AG04449 (cell line): ENCODE measurements at regions not wholly inside any gene's neighbourhood (a gene's known extent, or its start where the extent isn't known, plus 50 kb on each side); places are given as distances from the start of the nearest gene placed in this dataset.

Experiments
- CTCF ChIA-PET: fragments of 350-600 bp; formaldehyde crosslinking; extraction: SDS; loops from one replicate; lab custom pipeline; 2021; ENCODE audit warnings: antibody characterized with exemption; lab: Yijun Ruan, JAX
- POLR2A ChIA-PET: fragments of 400-600, 350-600 bp; formaldehyde crosslinking; extraction: SDS; loops from one replicate; lab custom pipeline; 2020; ENCODE audit warnings: antibody characterized with exemption, inconsistent platforms; lab: Yijun Ruan, JAX
- DNase-seq: peaks from one replicate; pipeline ENCODE4 v3.0.0-alpha.2; 2010; ENCODE audit warnings: low read depth, low spot score
- H3K4me3 ChIP-seq: 2 replicates; pipeline ENCODE4 v1.5.1; 2011; ENCODE audit warnings: low read depth, mild to moderate bottlenecking, control low read depth, low read length
- TF ChIP-seq, protein P1 (sequence below): IDR thresholded peaks from one replicate; pipeline ENCODE4 v1.5.1; 2011; ENCODE audit warnings: mild to moderate bottlenecking, moderate library complexity, low read length, control low read depth, inconsistent platforms; ENCODE audit not compliant: insufficient read depth; ENCODE audit errors: missing control alignments

DNA sequence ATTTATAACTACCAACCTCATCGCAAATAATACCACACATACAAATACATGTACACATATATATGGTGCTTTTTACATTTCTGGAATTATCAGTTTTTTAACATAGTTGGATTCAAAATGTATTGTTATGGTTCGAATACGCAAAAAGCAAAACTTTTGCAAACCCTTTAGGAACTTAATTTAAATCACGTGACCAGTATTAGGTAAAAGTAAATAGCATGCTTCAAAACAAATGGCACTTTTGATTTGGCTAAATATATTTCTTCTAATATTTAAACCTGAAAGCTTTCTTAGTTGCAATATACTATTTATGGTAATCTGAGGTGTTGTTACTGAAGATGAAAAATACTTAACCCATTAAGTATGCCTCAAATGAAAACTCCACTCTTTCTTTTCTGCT is 341.4 kb downstream of the C4orf33 start:
- ChIA-PET CTCF (no interaction called here), POLR2A (no interaction called here)
- TF ChIP-seq, protein P1, sequence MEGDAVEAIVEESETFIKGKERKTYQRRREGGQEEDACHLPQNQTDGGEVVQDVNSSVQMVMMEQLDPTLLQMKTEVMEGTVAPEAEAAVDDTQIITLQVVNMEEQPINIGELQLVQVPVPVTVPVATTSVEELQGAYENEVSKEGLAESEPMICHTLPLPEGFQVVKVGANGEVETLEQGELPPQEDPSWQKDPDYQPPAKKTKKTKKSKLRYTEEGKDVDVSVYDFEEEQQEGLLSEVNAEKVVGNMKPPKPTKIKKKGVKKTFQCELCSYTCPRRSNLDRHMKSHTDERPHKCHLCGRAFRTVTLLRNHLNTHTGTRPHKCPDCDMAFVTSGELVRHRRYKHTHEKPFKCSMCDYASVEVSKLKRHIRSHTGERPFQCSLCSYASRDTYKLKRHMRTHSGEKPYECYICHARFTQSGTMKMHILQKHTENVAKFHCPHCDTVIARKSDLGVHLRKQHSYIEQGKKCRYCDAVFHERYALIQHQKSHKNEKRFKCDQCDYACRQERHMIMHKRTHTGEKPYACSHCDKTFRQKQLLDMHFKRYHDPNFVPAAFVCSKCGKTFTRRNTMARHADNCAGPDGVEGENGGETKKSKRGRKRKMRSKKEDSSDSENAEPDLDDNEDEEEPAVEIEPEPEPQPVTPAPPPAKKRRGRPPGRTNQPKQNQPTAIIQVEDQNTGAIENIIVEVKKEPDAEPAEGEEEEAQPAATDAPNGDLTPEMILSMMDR, result no peak
- no peak overlapping the region for H3K4me3 ChIP-seq
- no peak for DNase-seq

GRCh38 chr4:129438456-129438981 is 342.6 kb downstream of the C4orf33 start:
- POLR2A ChIA-PET, result no interaction called here
- CTCF ChIA-PET, result no interaction called here

DNA sequence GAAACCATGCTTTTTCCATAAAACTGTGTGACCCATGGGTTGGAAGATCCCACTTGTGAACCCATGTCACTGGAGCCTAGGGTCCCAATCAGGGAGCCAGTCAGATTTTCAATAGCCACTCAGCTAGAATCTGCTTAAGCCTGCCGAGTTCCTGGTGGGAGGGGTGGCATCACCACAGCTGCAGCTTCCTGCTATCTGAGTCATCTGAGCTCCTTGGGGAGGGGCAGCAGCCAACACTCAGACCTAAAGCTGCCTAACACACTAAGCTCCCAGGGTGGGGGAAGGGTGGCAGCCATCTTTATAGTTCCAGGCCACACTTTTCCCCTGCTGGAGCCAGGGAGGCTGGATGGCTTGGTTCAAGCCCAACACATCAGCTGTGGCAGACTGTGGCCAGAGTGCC is 350.1 kb downstream of the C4orf33 start:
- H3K4me3 ChIP-seq, result no peak overlapping the region
- TF ChIP-seq, protein P1, result no peak
- ChIA-PET POLR2A (no interaction called here), CTCF (no interaction called here)
- DNase-seq, result no peak

More at GRCh38 chr4:129438456-129438981, 342.6 kb downstream of the C4orf33 start:
- H3K4me3 ChIP-seq, result no peak overlapping the region
- TF ChIP-seq, protein P1, result no peak
- no peak for DNase-seq

- POLR2A ChIA-PET, result no interaction called here
- no peak overlapping the region for H3K4me3 ChIP-seq
- CTCF ChIA-PET, result no interaction called here
- no peak for DNase-seq
- TF ChIP-seq, protein P1, result no peak
Measured at GRCh38 chr4:129453524-129454200, 357.7 kb downstream of the C4orf33 start.

DNA sequence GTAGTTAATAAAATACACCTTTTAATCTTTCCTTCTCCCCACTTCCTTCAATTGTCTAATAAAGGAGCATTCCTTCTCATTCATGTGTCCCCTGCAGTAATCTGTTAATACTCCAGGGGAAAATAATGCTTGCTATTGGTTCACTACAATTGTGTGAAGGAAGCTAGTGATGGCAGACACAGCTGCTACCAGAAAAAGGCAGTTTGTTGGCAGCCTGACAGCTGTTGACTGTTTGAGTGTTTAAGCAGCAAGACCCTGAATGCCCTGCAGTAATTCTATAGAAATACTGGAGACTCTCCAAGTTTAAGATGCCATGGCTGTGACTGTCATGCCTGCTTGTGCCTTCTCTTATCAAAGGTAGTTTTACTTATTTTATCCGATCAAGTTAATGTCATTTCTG is 359.5 kb downstream of the C4orf33 start:
- CTCF ChIA-PET, result no interaction called here
- H3K4me3 ChIP-seq, result no peak overlapping the region
- POLR2A ChIA-PET, result no interaction called here
- TF ChIP-seq, protein P1, result no peak
- DNase-seq, result no peak

GRCh38 chr4:129468624-129469023 is 372.7 kb downstream of the C4orf33 start:
- ChIA-PET CTCF (no interaction called here), POLR2A (no interaction called here)
- H3K4me3 ChIP-seq, result no peak overlapping the region
- TF ChIP-seq, protein P1, result no peak
- no peak for DNase-seq
